HL-60 (cell line): ENCODE measurements at regions not wholly inside any gene's neighbourhood (a gene's known extent, or its start where the extent isn't known, plus 50 kb on each side); places are given as distances from the start of the nearest gene placed in this dataset.

ENCODE experiments used
- DNase-seq, 2 experiments: peaks; one replicate each; pipeline ENCODE4 v3.0.0-alpha.2; 2010 to 2020; ENCODE audit warnings: low read depth in 1 of 2, low spot score in 1 of 2
- H3K27ac ChIP-seq: fragments of 250-450 bp; sonication (Bioruptor Pico); replicated peaks from 2 replicates; pipeline ENCODE4 v1.5.1; 2020; ENCODE audit warnings: mild to moderate bottlenecking, moderate library complexity
- H3K27me3 ChIP-seq: fragments of 250-450 bp; sonication (Bioruptor Pico); 2 replicates; pipeline ENCODE4 v1.5.1; 2021; ENCODE audit warnings: mild to moderate bottlenecking, moderate library complexity; ENCODE audit not compliant: insufficient read depth, poor library complexity, severe bottlenecking
- H3K4me3 ChIP-seq: replicated peaks from 2 replicates; pipeline ENCODE4 v1.5.1; 2011; ENCODE audit warnings: mild to moderate bottlenecking, control low read depth, low read length; ENCODE audit not compliant: insufficient read depth
- GABPA ChIP-seq: IDR thresholded peaks from 2 replicates; pipeline ENCODE4 v1.6.1; 2012; ENCODE audit warnings: low read depth
- POLR2AphosphoS5 ChIP-seq: IDR thresholded peaks from 2 replicates; pipeline ENCODE4 v1.6.1; 2012; ENCODE audit warnings: low read depth
- SPI1 ChIP-seq: IDR thresholded peaks from 2 replicates; pipeline ENCODE4 v1.6.1; 2012; ENCODE audit warnings: low read depth, mild to moderate bottlenecking, borderline replicate concordance
- TF ChIP-seq, protein P1 (sequence below): IDR thresholded peaks from one replicate; pipeline ENCODE4 v1.5.1; 2011; ENCODE audit warnings: low read length, control low read depth, inconsistent platforms; ENCODE audit not compliant: insufficient read depth
- TF ChIP-seq, protein P2 (sequence below): IDR thresholded peaks from 2 replicates; pipeline ENCODE4 v1.6.1; 2012; ENCODE audit warnings: low read depth; ENCODE audit not compliant: insufficient replicate concordance

- Histone ChIP-seq H3K4me3 (no peak overlapping the region), H3K27ac (no peak overlapping the region), H3K27me3 (no peaks in the 10 kb centered on the region)
- TF ChIP-seq, protein P1, sequence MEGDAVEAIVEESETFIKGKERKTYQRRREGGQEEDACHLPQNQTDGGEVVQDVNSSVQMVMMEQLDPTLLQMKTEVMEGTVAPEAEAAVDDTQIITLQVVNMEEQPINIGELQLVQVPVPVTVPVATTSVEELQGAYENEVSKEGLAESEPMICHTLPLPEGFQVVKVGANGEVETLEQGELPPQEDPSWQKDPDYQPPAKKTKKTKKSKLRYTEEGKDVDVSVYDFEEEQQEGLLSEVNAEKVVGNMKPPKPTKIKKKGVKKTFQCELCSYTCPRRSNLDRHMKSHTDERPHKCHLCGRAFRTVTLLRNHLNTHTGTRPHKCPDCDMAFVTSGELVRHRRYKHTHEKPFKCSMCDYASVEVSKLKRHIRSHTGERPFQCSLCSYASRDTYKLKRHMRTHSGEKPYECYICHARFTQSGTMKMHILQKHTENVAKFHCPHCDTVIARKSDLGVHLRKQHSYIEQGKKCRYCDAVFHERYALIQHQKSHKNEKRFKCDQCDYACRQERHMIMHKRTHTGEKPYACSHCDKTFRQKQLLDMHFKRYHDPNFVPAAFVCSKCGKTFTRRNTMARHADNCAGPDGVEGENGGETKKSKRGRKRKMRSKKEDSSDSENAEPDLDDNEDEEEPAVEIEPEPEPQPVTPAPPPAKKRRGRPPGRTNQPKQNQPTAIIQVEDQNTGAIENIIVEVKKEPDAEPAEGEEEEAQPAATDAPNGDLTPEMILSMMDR, result no peak
- TF ChIP-seq GABPA, result no peak
- TF ChIP-seq POLR2AphosphoS5, result no peak
- TF ChIP-seq, protein P2, sequence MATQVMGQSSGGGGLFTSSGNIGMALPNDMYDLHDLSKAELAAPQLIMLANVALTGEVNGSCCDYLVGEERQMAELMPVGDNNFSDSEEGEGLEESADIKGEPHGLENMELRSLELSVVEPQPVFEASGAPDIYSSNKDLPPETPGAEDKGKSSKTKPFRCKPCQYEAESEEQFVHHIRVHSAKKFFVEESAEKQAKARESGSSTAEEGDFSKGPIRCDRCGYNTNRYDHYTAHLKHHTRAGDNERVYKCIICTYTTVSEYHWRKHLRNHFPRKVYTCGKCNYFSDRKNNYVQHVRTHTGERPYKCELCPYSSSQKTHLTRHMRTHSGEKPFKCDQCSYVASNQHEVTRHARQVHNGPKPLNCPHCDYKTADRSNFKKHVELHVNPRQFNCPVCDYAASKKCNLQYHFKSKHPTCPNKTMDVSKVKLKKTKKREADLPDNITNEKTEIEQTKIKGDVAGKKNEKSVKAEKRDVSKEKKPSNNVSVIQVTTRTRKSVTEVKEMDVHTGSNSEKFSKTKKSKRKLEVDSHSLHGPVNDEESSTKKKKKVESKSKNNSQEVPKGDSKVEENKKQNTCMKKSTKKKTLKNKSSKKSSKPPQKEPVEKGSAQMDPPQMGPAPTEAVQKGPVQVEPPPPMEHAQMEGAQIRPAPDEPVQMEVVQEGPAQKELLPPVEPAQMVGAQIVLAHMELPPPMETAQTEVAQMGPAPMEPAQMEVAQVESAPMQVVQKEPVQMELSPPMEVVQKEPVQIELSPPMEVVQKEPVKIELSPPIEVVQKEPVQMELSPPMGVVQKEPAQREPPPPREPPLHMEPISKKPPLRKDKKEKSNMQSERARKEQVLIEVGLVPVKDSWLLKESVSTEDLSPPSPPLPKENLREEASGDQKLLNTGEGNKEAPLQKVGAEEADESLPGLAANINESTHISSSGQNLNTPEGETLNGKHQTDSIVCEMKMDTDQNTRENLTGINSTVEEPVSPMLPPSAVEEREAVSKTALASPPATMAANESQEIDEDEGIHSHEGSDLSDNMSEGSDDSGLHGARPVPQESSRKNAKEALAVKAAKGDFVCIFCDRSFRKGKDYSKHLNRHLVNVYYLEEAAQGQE, result no peak
- peak; percentile 51; the same call in 1 of the 2 replicates for TF ChIP-seq SPI1
- DNase-seq, result no peak
Observed at GRCh38 chr4:35591035-35591434, 653.3 kb downstream of the ARAP2 start.

DNA sequence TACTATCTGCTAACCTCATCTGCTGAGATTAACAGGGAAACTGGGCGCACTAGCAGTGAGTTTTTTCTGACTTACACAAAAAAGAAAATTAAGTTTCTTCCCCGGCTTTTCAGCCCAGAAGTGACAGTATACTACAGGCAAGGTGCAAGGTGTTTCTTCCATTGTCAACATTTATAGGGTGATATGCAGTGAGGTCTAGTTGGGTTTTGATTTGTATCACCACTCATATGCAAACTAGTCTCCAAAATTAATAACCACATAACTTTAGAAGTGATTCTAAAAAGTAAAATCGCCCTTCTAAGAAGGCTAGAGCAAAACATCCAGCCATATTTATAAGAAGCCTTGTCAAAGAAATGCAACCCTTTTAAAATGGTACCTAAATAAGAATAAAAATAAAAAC, 640.1 kb downstream of the ARAP2 start:
- no peak for DNase-seq
- Histone ChIP-seq H3K27ac (no peak overlapping the region), H3K27me3 (no peaks in the 10 kb centered on the region), H3K4me3 (no peak overlapping the region)
- TF ChIP-seq GABPA (no peak), POLR2AphosphoS5 (no peak), SPI1 (no peak)
- TF ChIP-seq, protein P1, result no peak
- TF ChIP-seq, protein P2, result no peak

- H3K27me3 ChIP-seq, result no peaks in the 10 kb centered on the region
- no peak overlapping the region for H3K27ac ChIP-seq
- TF ChIP-seq, protein P1, result no peak
- TF ChIP-seq GABPA (no peak), SPI1 (no peak), POLR2AphosphoS5 (no peak)
- TF ChIP-seq, protein P2, result no peak
- DNase-seq, result no peak
- no peak overlapping the region for H3K4me3 ChIP-seq
Observed at GRCh38 chr4:35604724-35605123, 639.6 kb downstream of the ARAP2 start.
